Astrocyte (in vitro differentiated cells and primary cell): ENCODE measurements at regions not wholly inside any gene's neighbourhood (a gene's known extent, or its start where the extent isn't known, plus 50 kb on each side); places are given as distances from the start of the nearest gene placed in this dataset.
A peak's percentile ranks its signal among the peaks of the same experiment; 100 is the strongest.

Source experiments
- DNase-seq: peaks from one replicate; pipeline ENCODE4 v3.0.0-alpha.2; 2010; ENCODE audit warnings: low read depth
- FAIRE-seq: peaks from 2 replicates; lab custom pipeline; 2011; peaks lifted over from hg19 to GRCh38; lab: Jason Lieb, UNC
- H2AFZ ChIP-seq: 2 replicates; pipeline ENCODE4 v1.6.0; 2012; ENCODE audit warnings: low read depth, low read length, inconsistent platforms
- H3K27ac ChIP-seq: 2 replicates; pipeline ENCODE4 v1.5.1; 2011; ENCODE audit warnings: low read depth, low read length, inconsistent platforms
- H3K27me3 ChIP-seq: 2 replicates; pipeline ENCODE4 v1.6.0; 2011; ENCODE audit warnings: low read length, inconsistent platforms; ENCODE audit not compliant: insufficient read depth
- H3K36me3 ChIP-seq: 2 replicates; pipeline ENCODE4 v1.5.1; 2011; ENCODE audit warnings: low read length, inconsistent platforms; ENCODE audit not compliant: insufficient read depth
- H3K4me1 ChIP-seq: 2 replicates; pipeline ENCODE4 v1.5.1; 2011; ENCODE audit warnings: low read length, inconsistent platforms; ENCODE audit not compliant: insufficient read depth
- H3K4me2 ChIP-seq: 2 replicates; pipeline ENCODE4 v1.6.0; 2012; ENCODE audit warnings: low read length, inconsistent platforms
- H3K4me3 ChIP-seq: 2 replicates; pipeline ENCODE4 v1.5.1; 2011; ENCODE audit warnings: low read depth, mild to moderate bottlenecking, low read length, inconsistent platforms; ENCODE audit not compliant: insufficient read depth
- H3K79me2 ChIP-seq: 2 replicates; pipeline ENCODE4 v1.6.0; 2012; ENCODE audit warnings: mild to moderate bottlenecking, low read length, inconsistent platforms; ENCODE audit not compliant: insufficient read depth
- H3K9ac ChIP-seq: 2 replicates; pipeline ENCODE4 v1.6.0; 2012; ENCODE audit warnings: mild to moderate bottlenecking, low read length, inconsistent platforms
- H3K9me3 ChIP-seq: 2 replicates; pipeline ENCODE4 v1.5.1; 2012; ENCODE audit warnings: low read depth, mild to moderate bottlenecking, low read length, inconsistent platforms; ENCODE audit not compliant: insufficient read depth
- H4K20me1 ChIP-seq: 2 replicates; pipeline ENCODE4 v1.6.0; 2012; ENCODE audit warnings: low read length, inconsistent platforms; ENCODE audit not compliant: insufficient read depth
- H3K27ac Mint-ChIP-seq: one replicate; pipeline ENCODE4 v1.8.0; 2021; ENCODE audit warnings: mild to moderate bottlenecking, mixed read lengths; ENCODE audit not compliant: unreplicated experiment
- H3K27me3 Mint-ChIP-seq: one replicate; pipeline ENCODE4 v1.8.0; 2021; ENCODE audit warnings: low read depth, mixed read lengths; ENCODE audit not compliant: unreplicated experiment
- H3K36me3 Mint-ChIP-seq: one replicate; pipeline ENCODE4 v1.8.0; 2021; ENCODE audit warnings: low read depth, mixed read lengths; ENCODE audit not compliant: unreplicated experiment
- H3K4me1 Mint-ChIP-seq: one replicate; pipeline ENCODE4 v1.8.0; 2021; ENCODE audit warnings: low read depth, mixed read lengths; ENCODE audit not compliant: unreplicated experiment
- H3K4me3 Mint-ChIP-seq: one replicate; pipeline ENCODE4 v1.8.0; 2021; ENCODE audit warnings: mild to moderate bottlenecking, moderate library complexity, mixed read lengths; ENCODE audit not compliant: unreplicated experiment
- H3K9me3 Mint-ChIP-seq: one replicate; pipeline ENCODE4 v1.8.0; 2021; ENCODE audit warnings: mild to moderate bottlenecking, mixed read lengths; ENCODE audit not compliant: unreplicated experiment
- EZH2 ChIP-seq: IDR thresholded peaks from 2 replicates; pipeline ENCODE4 v1.6.1; 2012; ENCODE audit warnings: mild to moderate bottlenecking, low read length, inconsistent platforms; ENCODE audit not compliant: insufficient read depth
- TF ChIP-seq, protein P1 (sequence below): IDR thresholded peaks from 2 replicates; pipeline ENCODE4 v1.5.1; 2011; ENCODE audit warnings: low read depth, mild to moderate bottlenecking, inconsistent platforms, low read length, moderate library complexity; ENCODE audit not compliant: insufficient read depth

DNA sequence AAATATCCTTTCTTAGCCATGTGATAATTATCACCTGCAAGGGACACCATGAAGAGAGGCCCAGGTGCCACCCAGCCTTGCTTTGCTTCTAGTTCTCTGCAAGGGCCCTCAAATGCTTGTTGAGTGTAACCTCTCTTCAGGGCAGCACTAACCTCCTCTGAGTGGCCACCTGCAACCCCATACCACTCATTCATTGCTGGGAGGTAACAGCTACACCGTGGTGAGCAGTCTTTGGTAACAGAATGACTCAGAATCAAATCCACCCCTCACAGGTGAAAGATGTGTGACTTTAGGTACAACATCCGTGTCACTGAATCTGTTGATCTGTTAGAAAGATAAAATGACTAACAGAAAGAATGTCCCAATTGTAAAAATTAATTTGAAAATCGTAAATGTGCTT, 365.1 kb upstream of the TRPC7 start:
- no peaks in the 10 kb centered on the region for H4K20me1 ChIP-seq
- no peaks in the 10 kb centered on the region for H3K79me2 ChIP-seq
- Mint-ChIP-seq H3K36me3 (no peaks in the 10 kb centered on the region), H3K27ac (no peak overlapping the region), H3K9me3 (no peaks in the 10 kb centered on the region), H3K4me3 (peak overlapping the region; percentile 35), H3K4me1 (peaks cover 15% of the 10 kb centered on the region), H3K27me3 (peaks cover 2% of the 10 kb centered on the region)
- H3K4me2 ChIP-seq, result peak overlapping the region; percentile 70
- peak overlapping the region; percentile 75 for H3K27ac ChIP-seq
- FAIRE-seq (no peak), DNase-seq (no peak)
- TF ChIP-seq EZH2, result no peak
- TF ChIP-seq, protein P1, sequence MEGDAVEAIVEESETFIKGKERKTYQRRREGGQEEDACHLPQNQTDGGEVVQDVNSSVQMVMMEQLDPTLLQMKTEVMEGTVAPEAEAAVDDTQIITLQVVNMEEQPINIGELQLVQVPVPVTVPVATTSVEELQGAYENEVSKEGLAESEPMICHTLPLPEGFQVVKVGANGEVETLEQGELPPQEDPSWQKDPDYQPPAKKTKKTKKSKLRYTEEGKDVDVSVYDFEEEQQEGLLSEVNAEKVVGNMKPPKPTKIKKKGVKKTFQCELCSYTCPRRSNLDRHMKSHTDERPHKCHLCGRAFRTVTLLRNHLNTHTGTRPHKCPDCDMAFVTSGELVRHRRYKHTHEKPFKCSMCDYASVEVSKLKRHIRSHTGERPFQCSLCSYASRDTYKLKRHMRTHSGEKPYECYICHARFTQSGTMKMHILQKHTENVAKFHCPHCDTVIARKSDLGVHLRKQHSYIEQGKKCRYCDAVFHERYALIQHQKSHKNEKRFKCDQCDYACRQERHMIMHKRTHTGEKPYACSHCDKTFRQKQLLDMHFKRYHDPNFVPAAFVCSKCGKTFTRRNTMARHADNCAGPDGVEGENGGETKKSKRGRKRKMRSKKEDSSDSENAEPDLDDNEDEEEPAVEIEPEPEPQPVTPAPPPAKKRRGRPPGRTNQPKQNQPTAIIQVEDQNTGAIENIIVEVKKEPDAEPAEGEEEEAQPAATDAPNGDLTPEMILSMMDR, result no peak
- no peaks in the 10 kb centered on the region for H3K9me3 ChIP-seq
- no peaks in the 10 kb centered on the region for H3K36me3 ChIP-seq
- H3K4me3 ChIP-seq, result no peak overlapping the region
- H2AFZ ChIP-seq, result no peak overlapping the region
- H3K9ac ChIP-seq, result peak overlapping the region; percentile 49
- no peaks in the 10 kb centered on the region for H3K27me3 ChIP-seq
- H3K4me1 ChIP-seq, result peaks cover 20% of the 10 kb centered on the region

DNA sequence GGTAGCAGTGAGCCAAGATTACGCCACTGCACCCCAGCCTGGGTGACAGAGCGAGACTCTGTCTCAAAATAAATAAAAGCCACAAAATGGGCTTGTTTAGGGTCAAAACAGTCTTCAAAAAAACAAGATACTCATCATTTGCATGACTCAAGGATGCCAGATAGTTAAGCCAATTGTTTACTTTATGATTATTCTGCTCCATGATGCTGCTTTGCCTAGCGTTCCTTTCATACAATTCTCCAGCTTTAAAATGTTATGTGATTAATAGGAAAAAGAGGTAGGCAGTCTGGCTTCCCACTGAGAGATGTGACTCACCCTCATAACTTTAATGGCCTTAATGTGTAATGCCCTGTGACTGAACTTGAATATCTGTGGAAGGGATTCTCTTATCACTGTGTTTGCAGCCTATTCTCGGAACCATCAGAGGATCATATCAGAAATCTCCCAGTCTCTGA, 364.6 kb upstream of the TRPC7 start:
- H3K4me1 ChIP-seq, result peaks cover 20% of the 10 kb centered on the region
- H4K20me1 ChIP-seq, result no peaks in the 10 kb centered on the region
- H3K4me1 Mint-ChIP-seq, result peaks cover 15% of the 10 kb centered on the region
- no peaks in the 10 kb centered on the region for H3K27me3 ChIP-seq
- peak overlapping the region; percentile 49 for H3K9ac ChIP-seq
- H3K36me3 Mint-ChIP-seq, result no peaks in the 10 kb centered on the region
- no peaks in the 10 kb centered on the region for H3K79me2 ChIP-seq
- H3K27ac ChIP-seq, result peak overlapping the region; percentile 75
- H3K9me3 Mint-ChIP-seq, result no peaks in the 10 kb centered on the region
- H3K4me3 ChIP-seq, result no peak overlapping the region
- no peak for TF ChIP-seq EZH2
- TF ChIP-seq, protein P1, result no peak
- peaks cover 2% of the 10 kb centered on the region for H3K27me3 Mint-ChIP-seq
- peak overlapping the region; percentile 70 for H3K4me2 ChIP-seq
- DNase-seq (peak; percentile 96), FAIRE-seq (peak; percentile 32)
- no peak overlapping the region for H3K4me3 Mint-ChIP-seq
- H3K9me3 ChIP-seq, result no peaks in the 10 kb centered on the region
- H3K27ac Mint-ChIP-seq, result peak overlapping the region; percentile 78
- no peak overlapping the region for H2AFZ ChIP-seq
- H3K36me3 ChIP-seq, result no peaks in the 10 kb centered on the region

DNA sequence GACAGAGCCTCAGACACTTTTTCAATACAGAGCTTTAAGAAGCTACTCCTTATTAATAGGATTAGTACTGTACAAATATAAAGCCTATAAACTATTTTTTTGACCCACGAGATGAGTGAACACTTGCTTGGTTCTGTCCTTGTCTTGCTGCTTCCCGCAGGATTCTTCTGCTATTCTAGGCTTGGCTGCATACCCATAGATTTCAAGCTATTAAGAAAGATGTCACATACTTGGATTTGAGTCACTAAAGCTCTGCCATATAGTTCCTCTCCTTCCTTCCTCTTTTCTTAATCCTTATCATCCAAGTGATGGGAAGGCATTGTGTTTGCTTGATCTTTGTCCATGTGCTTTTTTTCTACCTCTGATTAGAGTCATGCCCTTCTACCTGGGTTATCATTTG, 361.2 kb upstream of the TRPC7 start:
- DNase-seq, result no peak
- Histone ChIP-seq H3K4me1 (peaks cover 15% of the 10 kb centered on the region), H3K27me3 (no peaks in the 10 kb centered on the region), H3K4me3 (no peak overlapping the region), H3K27ac (no peak overlapping the region), H4K20me1 (no peaks in the 10 kb centered on the region), H2AFZ (no peak overlapping the region), H3K4me2 (no peak overlapping the region), H3K36me3 (no peaks in the 10 kb centered on the region), H3K9me3 (no peaks in the 10 kb centered on the region), H3K79me2 (no peaks in the 10 kb centered on the region), H3K9ac (no peak overlapping the region)
- Mint-ChIP-seq H3K36me3 (no peaks in the 10 kb centered on the region), H3K9me3 (no peaks in the 10 kb centered on the region), H3K4me1 (peaks cover 17% of the 10 kb centered on the region), H3K27ac (no peak overlapping the region), H3K27me3 (peaks cover 2% of the 10 kb centered on the region), H3K4me3 (no peak overlapping the region)
- FAIRE-seq, result no peak
- no peak for TF ChIP-seq EZH2
- TF ChIP-seq, protein P1, result no peak
